ENCODE measurements at regions not wholly inside any gene's neighbourhood (a gene's known extent, or its start where the extent isn't known, plus 50 kb on each side); places are given as distances from the start of the nearest gene placed in this dataset.
A peak's percentile ranks its signal among the peaks of the same experiment; 100 is the strongest.

DNA sequence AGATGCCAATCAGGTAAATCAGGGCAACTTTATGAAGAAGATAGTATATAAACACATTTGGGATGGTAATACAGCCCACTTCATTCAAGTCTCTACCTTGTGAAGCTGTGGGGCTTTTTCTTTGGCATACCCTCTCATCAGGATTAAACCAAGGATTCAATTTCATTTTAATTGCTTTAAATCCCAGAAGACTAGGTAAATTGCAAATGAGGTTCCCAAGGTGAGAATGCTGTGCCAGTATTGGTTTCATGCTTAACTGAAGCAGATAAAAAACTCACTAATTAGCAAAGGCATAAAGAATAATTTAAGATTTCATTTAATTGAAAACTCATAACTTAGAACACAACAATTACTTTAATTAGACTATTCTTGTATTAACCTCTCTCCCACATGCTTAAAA, 1218.1 kb downstream of the FAM181B start:
- H3K4me1 ChIP-seq (replicated peaks in 1 of 2), result no peaks in the 10 kb centered on the region
- intact Hi-C loops (cut with DNase I), result no loop called here
- no peak for DNase-seq
- H3K4me3 ChIP-seq, result no peak overlapping the region
- H3K9me3 ChIP-seq (replicated peaks in 1 of 3), result no peaks in the 10 kb centered on the region
- H3K27ac ChIP-seq, result no peak overlapping the region
- no peaks in the 10 kb centered on the region for H3K27me3 ChIP-seq
- no peaks in the 10 kb centered on the region for H3K36me3 ChIP-seq (replicated peaks in 1 of 2)
- TF ChIP-seq POLR2A (IDR thresholded peaks at IDR 0.05), result no peak
- TF ChIP-seq, protein P1, sequence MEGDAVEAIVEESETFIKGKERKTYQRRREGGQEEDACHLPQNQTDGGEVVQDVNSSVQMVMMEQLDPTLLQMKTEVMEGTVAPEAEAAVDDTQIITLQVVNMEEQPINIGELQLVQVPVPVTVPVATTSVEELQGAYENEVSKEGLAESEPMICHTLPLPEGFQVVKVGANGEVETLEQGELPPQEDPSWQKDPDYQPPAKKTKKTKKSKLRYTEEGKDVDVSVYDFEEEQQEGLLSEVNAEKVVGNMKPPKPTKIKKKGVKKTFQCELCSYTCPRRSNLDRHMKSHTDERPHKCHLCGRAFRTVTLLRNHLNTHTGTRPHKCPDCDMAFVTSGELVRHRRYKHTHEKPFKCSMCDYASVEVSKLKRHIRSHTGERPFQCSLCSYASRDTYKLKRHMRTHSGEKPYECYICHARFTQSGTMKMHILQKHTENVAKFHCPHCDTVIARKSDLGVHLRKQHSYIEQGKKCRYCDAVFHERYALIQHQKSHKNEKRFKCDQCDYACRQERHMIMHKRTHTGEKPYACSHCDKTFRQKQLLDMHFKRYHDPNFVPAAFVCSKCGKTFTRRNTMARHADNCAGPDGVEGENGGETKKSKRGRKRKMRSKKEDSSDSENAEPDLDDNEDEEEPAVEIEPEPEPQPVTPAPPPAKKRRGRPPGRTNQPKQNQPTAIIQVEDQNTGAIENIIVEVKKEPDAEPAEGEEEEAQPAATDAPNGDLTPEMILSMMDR (IDR thresholded peaks at IDR 0.05), result no peak

DNA sequence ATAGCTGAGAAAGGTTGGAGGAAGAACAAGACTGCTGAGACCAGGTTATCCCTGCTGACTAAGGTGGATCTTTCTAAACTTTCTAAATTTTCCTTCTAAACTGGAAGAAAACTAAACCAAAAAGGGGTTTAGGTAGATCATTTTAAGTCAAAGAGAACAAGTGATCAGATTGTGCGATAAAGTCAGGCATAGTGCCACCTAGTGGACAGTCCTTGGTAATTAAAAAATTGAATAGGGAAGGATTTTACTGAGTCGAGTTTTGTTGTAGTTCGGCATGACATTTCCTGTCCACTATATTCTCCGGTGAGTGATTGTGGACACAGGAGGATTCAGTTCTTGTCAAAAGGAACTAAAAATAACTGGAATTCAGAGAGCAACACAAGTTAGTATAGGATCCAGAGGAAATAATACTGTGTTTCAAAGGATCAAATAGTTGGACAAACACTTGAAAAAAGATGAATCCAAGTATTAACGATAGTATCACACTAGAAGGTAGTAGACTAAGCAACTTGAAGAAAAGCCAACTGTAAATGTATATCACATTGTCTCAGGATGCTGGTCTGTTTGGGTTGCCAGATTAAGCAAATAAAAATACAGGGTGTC, 1236.4 kb downstream of the FAM181B start:
- intact Hi-C loops (cut with DNase I), result no loop called here
- 19 to 22% (median 19%) methylated on average over 5 of the region's 5 CpGs for WGBS, 4 donors
- Histone ChIP-seq H3K9me3 (replicated peaks in 1 of 3) (no peaks in the 10 kb centered on the region), H3K36me3 (replicated peaks in 1 of 2) (no peaks in the 10 kb centered on the region), H3K4me3 (no peak overlapping the region), H3K4me1 (replicated peaks in 1 of 2) (no peaks in the 10 kb centered on the region), H3K27ac (no peak overlapping the region), H3K27me3 (no peaks in the 10 kb centered on the region)
- no peak for TF ChIP-seq POLR2A (IDR thresholded peaks at IDR 0.05)
- TF ChIP-seq, protein P1 (IDR thresholded peaks at IDR 0.05), result peak; percentile 19 to 83 (median 46)
- peak in 3 of 7 donors; percentile 14 to 18 (median 16) for DNase-seq

DNA sequence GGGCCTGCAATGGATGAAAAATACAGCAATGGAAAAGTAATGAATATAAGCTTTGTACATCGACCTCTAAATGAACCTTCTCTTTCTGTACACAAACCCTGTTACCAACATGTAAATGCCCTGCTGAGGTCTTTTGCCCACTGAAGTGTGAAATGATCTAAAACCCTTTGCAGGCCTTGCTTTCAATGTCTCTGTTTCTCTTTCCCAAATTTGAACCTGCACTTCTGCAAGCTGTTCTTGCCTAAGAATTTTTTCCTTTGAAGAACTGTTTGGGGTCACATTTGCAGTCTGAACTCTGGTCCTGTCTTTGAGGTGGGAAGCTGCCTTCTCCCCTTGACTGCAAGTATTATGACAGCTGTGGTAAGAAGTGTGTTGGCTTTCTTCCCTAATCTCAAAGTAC, 1237.1 kb downstream of the FAM181B start:
- WGBS, 4 donors, result 73 to 87% (median 86%) methylated on average over 1 of the region's 1 CpG
- DNase-seq, result no peak
- no peaks in the 10 kb centered on the region for H3K4me1 ChIP-seq (replicated peaks in 1 of 2)
- H3K9me3 ChIP-seq (replicated peaks in 1 of 3), result no peaks in the 10 kb centered on the region
- no peak overlapping the region for H3K4me3 ChIP-seq
- H3K27me3 ChIP-seq, result no peaks in the 10 kb centered on the region
- TF ChIP-seq POLR2A (IDR thresholded peaks at IDR 0.05), result no peak
- TF ChIP-seq, protein P1 (IDR thresholded peaks at IDR 0.05), result no peak
- intact Hi-C loops (cut with DNase I), result no loop called here
- H3K27ac ChIP-seq, result no peak overlapping the region
- no peaks in the 10 kb centered on the region for H3K36me3 ChIP-seq (replicated peaks in 1 of 2)

DNA sequence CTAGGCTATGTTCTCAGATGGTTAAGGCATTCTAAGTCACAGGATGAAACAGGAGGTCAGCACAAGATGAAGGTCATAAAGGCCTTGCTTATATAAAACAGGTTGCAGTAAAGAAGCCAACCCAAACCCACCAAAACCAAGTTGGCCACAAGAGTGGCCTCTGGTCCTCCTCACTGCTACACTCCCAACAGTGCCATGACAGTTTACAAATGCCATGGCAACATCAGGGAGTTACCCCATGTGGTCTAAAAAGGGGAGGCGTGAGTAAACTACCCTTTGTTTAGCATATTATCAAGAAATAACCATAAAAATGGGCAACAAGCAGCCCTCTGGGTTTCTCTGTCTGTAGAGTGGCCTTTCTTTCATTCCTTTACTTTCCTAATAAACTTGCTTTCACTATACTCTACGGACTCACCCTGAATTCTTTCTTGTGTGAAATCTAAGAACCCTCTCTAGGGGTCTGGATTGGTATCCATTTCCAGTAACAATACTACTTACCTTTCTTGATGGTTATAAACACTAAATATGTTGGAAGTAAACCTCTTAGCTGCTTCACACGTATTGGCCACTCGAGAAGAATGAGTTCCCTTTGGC, 1237.9 kb downstream of the FAM181B start:
- Histone ChIP-seq H3K4me1 (replicated peaks in 1 of 2) (no peaks in the 10 kb centered on the region), H3K36me3 (replicated peaks in 1 of 2) (no peaks in the 10 kb centered on the region), H3K27me3 (no peaks in the 10 kb centered on the region), H3K27ac (no peak overlapping the region), H3K9me3 (replicated peaks in 1 of 3) (no peaks in the 10 kb centered on the region), H3K4me3 (no peak overlapping the region)
- 82 to 91% (median 87%) methylated on average over 4 of the region's 4 CpGs for WGBS, 4 donors
- intact Hi-C loops (cut with DNase I), result no loop called here
- no peak for DNase-seq
- TF ChIP-seq, protein P1 (IDR thresholded peaks at IDR 0.05), result no peak
- TF ChIP-seq POLR2A (IDR thresholded peaks at IDR 0.05), result no peak

Measured in adrenal gland (tissue), 9 donors.